HG03175 (cell line): ENCODE measurements at regions not wholly inside any gene's neighbourhood (a gene's known extent, or its start where the extent isn't known, plus 50 kb on each side); places are given as distances from the start of the nearest gene placed in this dataset.

ENCODE experiments used
- ATAC-seq: cut with Tn5 transposase; IDR thresholded peaks from one replicate; pipeline ENCODE4 v1.9.1; 2021; ENCODE audit warnings: mild to moderate bottlenecking, moderate library complexity; ENCODE audit not compliant: unreplicated experiment

GRCh38 chr21:28378026-28378425, 614.7 kb downstream of the LTN1 start:
- no peak for ATAC-seq

- no peak for ATAC-seq
These were observed 616.8 kb downstream of the LTN1 start for GRCh38 chr21:28375708-28376385.

DNA sequence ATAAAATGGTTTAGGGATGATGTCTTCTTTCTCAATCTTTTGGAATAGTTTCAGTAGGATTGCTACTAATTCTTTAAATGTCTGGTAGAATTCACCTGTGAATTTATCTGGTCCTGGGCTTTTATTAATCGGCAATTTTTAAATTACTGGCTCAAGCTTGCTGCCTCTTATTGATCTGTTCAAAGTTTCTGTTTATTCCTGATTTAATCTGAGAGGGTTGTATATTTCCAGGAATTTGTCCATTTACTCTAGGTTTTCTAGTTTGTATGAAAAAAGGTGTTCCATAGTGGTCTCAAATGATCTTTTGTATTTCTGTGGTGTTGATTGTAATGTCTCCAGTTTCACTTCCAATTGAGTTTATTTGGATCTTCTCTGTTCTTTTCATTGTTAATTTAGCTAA, 617.8 kb downstream of the LTN1 start:
- no peak for ATAC-seq

GRCh38 chr21:28371713-28372112, 621.0 kb downstream of the LTN1 start:
- ATAC-seq, result no peak

DNA sequence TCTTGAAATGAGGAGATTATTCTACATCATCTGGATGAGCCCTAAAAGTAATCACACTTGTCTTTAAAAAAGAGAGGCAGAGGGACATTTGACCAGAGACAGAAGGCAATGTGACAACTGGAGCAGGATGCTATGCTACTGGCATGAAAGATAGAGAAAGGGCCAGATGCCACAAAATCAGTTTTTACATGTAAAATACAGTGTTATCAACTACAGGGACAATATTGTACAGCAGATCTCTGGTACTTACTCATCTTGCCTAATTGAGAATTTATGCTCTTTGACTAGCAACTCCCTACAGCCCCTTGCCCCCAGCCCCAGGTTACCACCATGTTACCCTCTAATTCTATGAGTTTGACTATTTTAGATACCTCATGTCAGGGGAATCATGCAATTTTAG, 633.4 kb downstream of the LTN1 start:
- no peak for ATAC-seq

DNA sequence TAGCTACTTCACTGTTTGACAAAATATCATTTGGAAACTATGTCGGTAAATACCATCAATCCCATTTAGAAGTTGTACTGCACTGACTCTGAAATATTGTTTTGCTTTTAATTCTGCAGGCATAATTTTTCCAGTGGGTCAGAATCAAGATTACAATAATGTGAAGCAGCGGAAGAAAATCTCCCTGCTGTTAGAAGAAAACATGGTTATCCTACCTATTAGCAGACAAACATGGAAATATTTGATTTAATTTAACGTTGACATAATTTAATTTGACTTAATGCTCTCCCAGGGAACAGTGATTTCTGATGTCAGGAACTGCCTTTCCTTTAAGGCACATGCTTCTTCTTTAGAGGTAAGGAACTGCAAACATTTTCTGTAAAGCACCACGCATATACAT, 634.0 kb downstream of the LTN1 start:
- no peak for ATAC-seq

DNA sequence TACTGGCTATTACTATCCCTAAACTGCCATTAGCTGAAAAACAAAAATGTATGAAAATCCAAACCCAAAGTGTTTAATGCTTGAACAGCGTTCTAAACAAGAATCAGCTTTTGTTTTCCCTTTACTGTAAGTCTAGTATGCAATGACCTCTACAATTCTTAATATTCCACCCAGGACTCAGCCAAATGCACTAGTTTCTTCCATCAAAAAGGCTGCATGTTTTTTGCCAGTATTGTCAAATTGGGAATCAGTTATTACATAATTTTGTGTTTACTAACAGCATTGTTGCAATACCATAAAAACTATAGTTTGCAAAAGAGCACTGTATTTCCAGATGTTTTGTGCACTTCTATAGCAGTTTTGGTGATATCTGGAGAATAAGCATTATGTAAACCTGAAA, 634.5 kb downstream of the LTN1 start:
- ATAC-seq, result no peak

DNA sequence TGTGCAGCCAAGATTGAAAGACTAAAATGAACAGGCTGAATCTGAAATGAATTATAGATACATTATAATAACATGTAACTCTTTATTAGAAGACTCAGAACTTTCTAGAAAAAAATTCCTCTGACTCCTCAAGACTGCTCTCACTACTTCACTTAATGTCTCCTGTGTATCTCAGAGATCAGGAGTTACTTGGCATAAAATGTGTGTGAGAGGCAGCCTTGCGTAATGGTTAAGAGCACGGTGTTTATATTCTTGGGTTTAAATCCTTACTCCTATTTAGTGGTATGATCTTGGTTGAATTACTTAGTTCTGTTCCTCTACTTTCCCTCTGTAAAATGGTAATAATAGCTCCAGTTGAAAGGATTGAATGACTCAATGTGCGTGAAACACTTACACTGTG, 634.9 kb downstream of the LTN1 start:
- no peak for ATAC-seq

- ATAC-seq, result no peak
These were observed 636.3 kb downstream of the LTN1 start for GRCh38 chr21:28356422-28356821.

DNA sequence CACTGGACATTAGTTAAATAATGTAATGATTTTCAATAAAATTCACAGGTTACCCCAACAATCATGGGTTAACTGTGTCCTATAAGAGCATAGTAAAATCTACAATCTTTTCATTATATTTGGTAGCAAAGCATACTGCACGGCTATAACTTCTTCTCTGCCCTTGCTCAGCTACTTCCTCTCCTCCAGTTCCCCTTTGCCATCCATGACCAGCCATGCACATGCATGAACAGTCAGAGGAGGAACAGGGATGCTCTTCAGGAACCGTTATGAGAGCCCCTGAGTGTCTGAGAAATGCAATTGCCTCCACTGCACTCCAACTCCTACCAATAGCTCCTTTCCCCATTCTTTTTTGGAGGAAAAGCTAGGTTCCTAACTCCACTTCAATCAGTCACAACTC, 646.7 kb downstream of the LTN1 start:
- no peak for ATAC-seq

DNA sequence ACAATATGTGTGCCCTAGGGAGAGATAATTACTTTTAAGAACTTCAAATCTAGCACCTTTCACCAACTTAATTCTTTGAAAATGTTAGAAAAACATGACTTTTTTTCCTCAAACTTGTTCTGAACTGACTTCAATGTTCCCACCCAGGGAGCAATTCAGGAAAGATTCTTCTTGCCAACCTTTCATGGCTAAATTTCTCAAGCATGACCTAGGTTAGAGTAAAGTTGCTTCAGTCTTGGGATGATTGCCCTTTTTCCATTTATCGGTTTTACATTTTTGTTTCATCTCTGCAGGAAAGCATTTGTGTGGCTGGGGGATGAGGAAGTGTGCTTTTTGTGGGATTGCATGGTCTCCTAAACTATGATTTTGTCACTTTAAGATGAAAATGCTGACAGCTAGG, 647.7 kb downstream of the LTN1 start:
- no peak for ATAC-seq

DNA sequence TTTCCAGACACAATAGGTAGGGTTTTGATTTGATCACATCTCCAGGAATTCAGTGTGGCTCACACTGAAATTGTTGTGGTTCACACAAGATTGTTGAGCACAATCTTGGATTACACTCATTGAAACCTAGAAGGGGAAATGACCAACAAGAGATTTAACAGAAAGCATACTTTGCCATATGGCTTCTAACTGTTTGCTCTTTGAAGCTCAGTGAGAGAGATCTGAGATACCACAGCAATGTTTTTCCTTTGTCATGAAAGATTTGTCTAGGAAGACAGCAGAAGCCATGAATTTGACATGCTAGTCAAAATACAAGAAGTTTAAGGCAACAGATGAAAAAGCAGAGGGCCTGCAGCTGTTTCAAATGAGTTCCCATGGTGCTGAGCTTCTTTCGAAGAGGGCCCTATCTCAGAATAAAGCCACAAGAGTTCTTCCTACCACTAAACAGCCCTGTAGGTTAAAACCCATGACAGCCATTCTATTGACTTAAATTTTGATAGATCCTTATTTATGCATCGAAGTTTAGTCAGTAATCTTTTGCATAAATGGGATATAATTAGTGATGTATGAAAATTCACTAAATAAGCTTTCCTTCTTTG, 650.4 kb downstream of the LTN1 start:
- no peak for ATAC-seq

DNA sequence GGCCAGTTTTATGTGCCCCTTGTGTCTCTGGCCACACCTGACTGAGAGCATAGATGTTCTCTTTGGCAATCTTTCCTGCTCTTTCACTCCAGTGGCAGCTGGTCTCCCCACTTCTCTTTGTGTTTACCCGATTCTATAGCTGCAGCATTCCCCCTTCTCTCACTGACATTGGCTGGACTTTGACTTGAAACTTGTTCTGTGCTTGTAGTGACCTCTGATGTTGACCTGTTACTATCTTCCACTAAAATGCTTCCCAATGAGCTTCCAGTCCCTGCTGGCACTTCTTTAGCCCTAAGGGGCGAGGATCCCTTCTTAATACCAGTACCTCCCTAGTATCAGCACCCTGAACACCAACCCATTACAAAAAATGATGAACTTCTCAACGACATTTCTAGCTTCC, 653.3 kb downstream of the LTN1 start:
- ATAC-seq, result no peak

GRCh38 chr21:28338701-28339305, 653.9 kb downstream of the LTN1 start:
- ATAC-seq, result no peak

- no peak for ATAC-seq
These were observed 655.4 kb downstream of the LTN1 start for GRCh38 chr21:28337315-28337714.

GRCh38 chr21:28336314-28336713, 656.4 kb downstream of the LTN1 start:
- no peak for ATAC-seq

GRCh38 chr21:28334407-28334806, 658.3 kb downstream of the LTN1 start:
- ATAC-seq, result no peak

DNA sequence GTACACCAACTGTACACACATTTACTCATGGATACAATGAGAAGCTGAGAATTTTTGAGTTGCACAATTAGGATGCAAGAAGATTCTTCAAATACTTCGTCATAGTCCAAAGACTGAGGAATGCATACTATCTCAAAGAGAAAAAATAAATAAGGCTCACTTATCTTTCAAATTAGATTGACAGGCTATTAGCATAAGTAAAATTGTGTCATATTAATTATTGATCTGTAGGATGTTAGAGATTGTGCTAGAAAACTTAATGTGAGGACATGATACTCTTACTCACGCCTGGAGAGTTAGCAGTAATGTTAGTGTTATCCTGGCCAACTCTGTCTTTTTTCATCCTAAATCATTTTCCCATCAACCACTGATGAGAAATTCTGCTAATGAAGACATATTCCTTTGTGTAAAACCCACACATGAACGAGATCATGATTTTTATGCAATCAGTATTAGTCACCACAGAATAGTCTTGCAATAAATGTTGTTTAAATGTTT, 659.0 kb downstream of the LTN1 start:
- no peak for ATAC-seq

DNA sequence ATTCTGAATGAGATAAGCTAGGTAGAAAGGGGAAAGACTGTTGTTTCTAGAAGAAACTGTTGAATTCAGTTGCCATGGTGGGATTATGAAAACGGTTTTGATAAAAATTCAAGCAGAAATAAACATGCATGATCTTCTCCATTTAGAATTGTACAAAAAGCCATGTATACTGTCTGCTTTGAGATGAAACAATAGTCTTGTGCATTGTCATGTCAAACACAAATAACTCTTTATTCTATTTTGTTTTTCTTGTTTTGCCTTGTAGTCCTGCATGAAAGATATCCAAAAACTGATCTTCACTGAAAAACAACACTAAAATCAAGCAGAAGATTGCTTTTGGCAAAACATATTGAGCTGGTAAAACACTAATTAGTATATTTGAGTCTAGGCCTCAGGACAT, 659.9 kb downstream of the LTN1 start:
- ATAC-seq, result no peak

GRCh38 chr21:28325618-28326017, 667.1 kb downstream of the LTN1 start:
- ATAC-seq, result no peak

DNA sequence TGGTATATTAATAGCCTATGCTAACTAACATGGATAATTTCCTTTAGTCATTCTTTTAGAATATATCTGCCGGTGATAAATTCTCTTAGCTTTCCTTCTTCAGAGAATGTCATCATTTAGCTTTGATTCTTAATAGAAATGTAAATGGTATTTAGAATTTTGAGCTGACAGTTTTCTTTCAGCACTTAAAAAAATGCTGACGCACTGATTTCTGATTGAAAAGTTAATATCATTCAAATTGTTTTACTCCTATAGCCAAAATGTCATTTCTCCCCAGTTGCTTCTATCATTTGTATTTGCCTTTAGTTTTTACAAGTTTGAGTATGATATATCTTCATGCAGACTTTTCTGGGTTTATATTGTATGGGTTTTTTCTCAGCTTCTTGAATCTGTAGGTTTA, 668.0 kb downstream of the LTN1 start:
- no peak for ATAC-seq

DNA sequence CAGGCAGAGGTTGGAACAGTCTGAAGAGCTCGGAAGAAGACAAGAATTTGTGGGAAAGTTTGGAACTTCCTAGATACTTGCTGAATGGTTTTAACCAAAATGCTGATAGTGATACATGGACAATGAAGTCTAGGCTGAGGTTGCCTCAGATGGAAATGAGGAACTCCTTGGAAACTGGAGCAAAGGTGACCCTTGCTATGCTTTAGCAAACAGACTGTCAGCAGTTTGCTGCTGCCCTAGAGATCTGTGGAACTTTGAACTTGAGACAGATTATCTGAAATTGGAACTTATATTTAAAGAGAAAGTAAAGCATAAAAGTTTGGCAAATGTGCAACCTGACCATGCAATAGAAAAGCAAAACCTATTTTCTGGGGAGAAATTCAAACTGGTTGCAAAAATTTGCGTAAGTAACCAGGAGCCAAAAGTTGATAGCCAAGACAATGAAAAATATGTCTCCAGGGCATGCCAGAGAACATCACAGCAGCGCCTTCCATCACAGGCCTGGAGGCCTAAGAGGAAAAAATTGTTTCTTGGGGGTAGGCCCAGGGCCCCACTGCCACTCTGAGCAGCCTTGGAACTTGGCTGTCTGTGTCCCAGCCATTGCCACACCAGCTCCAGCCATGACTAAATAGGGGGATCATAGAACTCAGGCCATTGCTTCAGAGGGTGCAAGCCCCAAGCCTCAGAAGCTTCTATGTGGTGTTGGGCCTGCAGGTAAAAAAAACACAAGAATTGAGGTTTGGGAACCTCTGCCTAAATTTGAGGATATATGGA, 675.3 kb downstream of the LTN1 start:
- ATAC-seq, result no peak
